C4-2B (cell line): ENCODE measurements at regions not wholly inside any gene's neighbourhood (a gene's known extent, or its start where the extent isn't known, plus 50 kb on each side); places are given as distances from the start of the nearest gene placed in this dataset.

Source experiments
- ZFX ChIP-seq: fragments of 450-650 bp; IDR thresholded peaks from 2 replicates; pipeline ENCODE4 v1.6.1; 2017
- TF ChIP-seq, protein P1 (sequence below): fragments of 450-650 bp; conservative IDR thresholded peaks from 2 replicates; pipeline ENCODE4 v1.5.1; 2017; ENCODE audit warnings: mild to moderate bottlenecking

DNA sequence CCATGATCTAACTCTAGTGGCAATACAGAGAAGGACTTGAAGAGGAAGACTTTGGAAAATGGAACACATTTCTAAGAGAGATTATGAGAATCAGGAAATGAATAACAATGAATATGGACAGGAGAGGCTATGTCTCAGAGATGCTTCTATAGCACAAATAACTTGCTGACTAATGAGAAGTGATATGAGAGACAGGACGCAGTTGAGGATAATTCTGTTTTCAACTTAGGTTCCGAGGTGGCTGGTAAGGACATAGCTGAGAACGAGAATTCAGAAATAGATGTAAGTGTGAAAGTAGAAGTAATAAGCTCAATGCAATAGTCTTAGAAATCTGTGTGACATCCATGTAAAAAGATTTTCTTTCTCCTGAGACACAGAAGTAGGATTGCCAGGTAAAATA is 358.1 kb upstream of the GRAMD2B start:
- TF ChIP-seq, protein P1, sequence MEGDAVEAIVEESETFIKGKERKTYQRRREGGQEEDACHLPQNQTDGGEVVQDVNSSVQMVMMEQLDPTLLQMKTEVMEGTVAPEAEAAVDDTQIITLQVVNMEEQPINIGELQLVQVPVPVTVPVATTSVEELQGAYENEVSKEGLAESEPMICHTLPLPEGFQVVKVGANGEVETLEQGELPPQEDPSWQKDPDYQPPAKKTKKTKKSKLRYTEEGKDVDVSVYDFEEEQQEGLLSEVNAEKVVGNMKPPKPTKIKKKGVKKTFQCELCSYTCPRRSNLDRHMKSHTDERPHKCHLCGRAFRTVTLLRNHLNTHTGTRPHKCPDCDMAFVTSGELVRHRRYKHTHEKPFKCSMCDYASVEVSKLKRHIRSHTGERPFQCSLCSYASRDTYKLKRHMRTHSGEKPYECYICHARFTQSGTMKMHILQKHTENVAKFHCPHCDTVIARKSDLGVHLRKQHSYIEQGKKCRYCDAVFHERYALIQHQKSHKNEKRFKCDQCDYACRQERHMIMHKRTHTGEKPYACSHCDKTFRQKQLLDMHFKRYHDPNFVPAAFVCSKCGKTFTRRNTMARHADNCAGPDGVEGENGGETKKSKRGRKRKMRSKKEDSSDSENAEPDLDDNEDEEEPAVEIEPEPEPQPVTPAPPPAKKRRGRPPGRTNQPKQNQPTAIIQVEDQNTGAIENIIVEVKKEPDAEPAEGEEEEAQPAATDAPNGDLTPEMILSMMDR: no peak
- TF ChIP-seq ZFX: no peak
